H9 (cell line): ENCODE measurements at regions not wholly inside any gene's neighbourhood (a gene's known extent, or its start where the extent isn't known, plus 50 kb on each side); places are given as distances from the start of the nearest gene placed in this dataset.

ENCODE experiments used
- DNase-seq: peaks from one replicate; pipeline ENCODE4 v3.0.0-alpha.2; 2017
- H2AFZ ChIP-seq: one replicate; pipeline ENCODE4 v1.6.1; 2013; ENCODE audit warnings: mild to moderate bottlenecking, low read length, control low read depth, moderate library complexity
- H2AK5ac ChIP-seq: 2 replicates; pipeline ENCODE4 v1.6.1; 2013; ENCODE audit warnings: low read length, control low read depth, mixed read lengths; ENCODE audit not compliant: insufficient read length
- H2BK120ac ChIP-seq: one replicate; pipeline ENCODE4 v1.6.1; 2013; ENCODE audit warnings: low read depth, mild to moderate bottlenecking, low read length, control low read depth, inconsistent platforms; ENCODE audit not compliant: poor library complexity, severe bottlenecking
- H2BK12ac ChIP-seq: 2 replicates; pipeline ENCODE4 v1.6.1; 2013; ENCODE audit warnings: low read length, control low read depth, mixed read lengths, low read depth; ENCODE audit not compliant: insufficient read length
- H2BK15ac ChIP-seq: 2 replicates; pipeline ENCODE4 v1.6.1; 2013; ENCODE audit warnings: low read depth, low read length, control low read depth
- H2BK20ac ChIP-seq: one replicate; pipeline ENCODE4 v1.6.1; 2013; ENCODE audit warnings: low read depth, mild to moderate bottlenecking, low read length, control low read depth, inconsistent platforms; ENCODE audit not compliant: poor library complexity, severe bottlenecking
- H2BK5ac ChIP-seq: 2 replicates; pipeline ENCODE4 v1.6.1; 2013; ENCODE audit warnings: low read length, control low read depth, mixed read lengths; ENCODE audit not compliant: insufficient read length
- H3K14ac ChIP-seq: 2 replicates; pipeline ENCODE4 v1.6.1; 2013; ENCODE audit warnings: low read length, control low read depth; ENCODE audit not compliant: insufficient read depth
- H3K18ac ChIP-seq: 2 replicates; pipeline ENCODE4 v1.6.1; 2013; ENCODE audit warnings: low read depth, mild to moderate bottlenecking, mixed read lengths, low read length, control low read depth; ENCODE audit not compliant: insufficient read length
- H3K23ac ChIP-seq: 2 replicates; pipeline ENCODE4 v1.6.1; 2013; ENCODE audit warnings: low read length, control low read depth, mixed read lengths, low read depth; ENCODE audit not compliant: insufficient read length
- H3K23me2 ChIP-seq: 2 replicates; pipeline ENCODE4 v1.6.1; 2013; ENCODE audit warnings: low read depth, mild to moderate bottlenecking, mixed read lengths, low read length, control low read depth; ENCODE audit not compliant: insufficient read length, poor library complexity, severe bottlenecking
- H3K27ac ChIP-seq: 2 replicates; pipeline ENCODE4 v1.5.1; 2013; ENCODE audit warnings: low read length, control low read depth, mixed read lengths, low read depth; ENCODE audit not compliant: insufficient read length
- H3K27me3 ChIP-seq: 2 replicates; pipeline ENCODE4 v1.6.1; 2013; ENCODE audit warnings: low read length, control low read depth, inconsistent platforms; ENCODE audit not compliant: insufficient read depth
- H3K4ac ChIP-seq: 2 replicates; pipeline ENCODE4 v1.6.1; 2013; ENCODE audit warnings: low read depth, mild to moderate bottlenecking, control low read depth, inconsistent platforms, low read length, moderate library complexity
- H3K4me1 ChIP-seq: 2 replicates; pipeline ENCODE4 v1.6.1; 2013; ENCODE audit warnings: low read length, control low read depth, inconsistent platforms; ENCODE audit not compliant: insufficient read depth
- H3K4me2 ChIP-seq: 2 replicates; pipeline ENCODE4 v1.6.1; 2013; ENCODE audit warnings: low read length, control low read depth, mixed read lengths; ENCODE audit not compliant: insufficient read length, insufficient read depth
- H3K56ac ChIP-seq: 2 replicates; pipeline ENCODE4 v1.6.1; 2013; ENCODE audit warnings: low read depth, mild to moderate bottlenecking, mixed read lengths, low read length, control low read depth; ENCODE audit not compliant: insufficient read length
- H3K79me1 ChIP-seq: 2 replicates; pipeline ENCODE4 v1.6.1; 2013; ENCODE audit warnings: low read depth, mild to moderate bottlenecking, moderate library complexity, low read length, control low read depth, inconsistent platforms; ENCODE audit not compliant: insufficient read depth, poor library complexity, severe bottlenecking
- H3K79me2 ChIP-seq: 2 replicates; pipeline ENCODE4 v1.6.1; 2013; ENCODE audit warnings: low read length, control low read depth, inconsistent platforms; ENCODE audit not compliant: insufficient read depth
- H3K9ac ChIP-seq: 2 replicates; pipeline ENCODE4 v1.6.1; 2013; ENCODE audit warnings: low read length, control low read depth, mixed read lengths; ENCODE audit not compliant: insufficient read length; ENCODE audit errors: extremely low read depth
- H3K9me3 ChIP-seq: one replicate; pipeline ENCODE4 v1.6.1; 2013; ENCODE audit warnings: low read depth, low read length, inconsistent platforms; ENCODE audit not compliant: control insufficient read depth
- H3T11ph ChIP-seq: one replicate; pipeline ENCODE4 v1.6.1; 2013; ENCODE audit warnings: mild to moderate bottlenecking, low read length, control low read depth, inconsistent platforms
- H4K20me1 ChIP-seq: one replicate; pipeline ENCODE4 v1.6.1; 2013; ENCODE audit not compliant: control insufficient read depth, insufficient read length, insufficient read depth
- H4K5ac ChIP-seq: 2 replicates; pipeline ENCODE4 v1.6.1; 2013; ENCODE audit warnings: low read depth, mild to moderate bottlenecking, mixed read lengths, low read length, control low read depth; ENCODE audit not compliant: insufficient read length
- H4K8ac ChIP-seq: replicated peaks from 2 replicates; pipeline ENCODE4 v1.6.1; 2013; ENCODE audit warnings: low read length, control low read depth, mixed read lengths, low read depth; ENCODE audit not compliant: insufficient read length
- H4K91ac ChIP-seq: 2 replicates; pipeline ENCODE4 v1.6.1; 2013; ENCODE audit warnings: low read depth, mild to moderate bottlenecking, moderate library complexity, mixed read lengths, low read length, control low read depth; ENCODE audit not compliant: insufficient read length
- H3K27ac Mint-ChIP-seq, 3 experiments: 2 replicates in 2 of 3; 3 replicates in 1 of 3; pipeline ENCODE4 v1.8.0; 2020 to 2021; ENCODE audit warnings: mixed read lengths in 3 of 3, mild to moderate bottlenecking in 1 of 3, moderate library complexity in 1 of 3
- H3K27me3 Mint-ChIP-seq: 2 replicates; pipeline ENCODE4 v1.8.0; 2021; ENCODE audit warnings: low read depth, mild to moderate bottlenecking, moderate library complexity, mixed read lengths
- H3K36me3 Mint-ChIP-seq, 3 experiments: 2 replicates in 2 of 3; 3 replicates in 1 of 3; pipeline ENCODE4 v1.8.0; 2020 to 2021; ENCODE audit warnings: low read depth in 3 of 3, mixed read lengths in 3 of 3; ENCODE audit not compliant: insufficient read depth in 1 of 3
- H3K4me1 Mint-ChIP-seq, 2 experiments: 2 replicates each; pipeline ENCODE4 v1.8.0; 2020; ENCODE audit warnings: mixed read lengths in 2 of 2
- H3K4me3 Mint-ChIP-seq, 2 experiments: 2 replicates in 1 of 2; 3 replicates in 1 of 2; pipeline ENCODE4 v1.8.0; 2020 to 2021; ENCODE audit warnings: mild to moderate bottlenecking in 2 of 2, mixed read lengths in 2 of 2, moderate library complexity in 1 of 2
- H3K9me3 Mint-ChIP-seq, 2 experiments: 2 replicates in 1 of 2; 3 replicates in 1 of 2; pipeline ENCODE4 v1.8.0; 2020; ENCODE audit warnings: mild to moderate bottlenecking in 2 of 2, mixed read lengths in 2 of 2, moderate library complexity in 1 of 2
- WGBS: extraction: QIAGEN DNeasy Blood & Tissue Kit; methylation state at CpG from one replicate; pipeline ENCODE4 v1.1.7; 2013; ENCODE audit warnings: missing lambda C conversion rate, low lambda C conversion rate, mixed read lengths; ENCODE audit not compliant: insufficient read length; ENCODE audit errors: extremely low coverage; 5-methylcytosine and 5-hydroxymethylcytosine counted together
- TF ChIP-seq, protein P1 (sequence below): fragments of 200-600 bp; sonication (generic); conservative IDR thresholded peaks from 3 replicates; pipeline ENCODE4 v1.8.0; 2021; ENCODE audit warnings: antibody characterized with exemption, mild to moderate bottlenecking

DNA sequence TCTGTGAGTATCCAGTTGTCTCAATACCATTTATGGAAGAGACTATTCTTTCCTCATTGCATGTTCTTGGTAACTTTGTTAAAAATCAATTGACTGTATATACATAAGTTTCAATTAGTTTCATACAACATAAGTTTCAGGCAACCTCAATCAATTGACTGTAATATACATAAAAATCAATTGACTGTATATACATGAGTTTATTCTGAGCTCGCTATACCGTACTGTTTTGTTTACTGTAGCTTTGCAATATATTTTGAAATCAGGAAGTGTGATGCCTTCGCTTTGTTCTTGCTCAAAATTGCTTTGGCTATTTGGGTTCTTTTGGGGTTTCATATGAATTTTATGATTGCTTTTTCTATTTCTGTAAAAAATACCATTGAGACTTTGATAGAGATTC lies 392.0 kb downstream of the BTG1 start:
- no peak overlapping the region for H3K14ac ChIP-seq
- no peak overlapping the region for H4K5ac ChIP-seq
- no peak overlapping the region for H2BK15ac ChIP-seq
- H4K20me1 ChIP-seq = no peaks in the 10 kb centered on the region
- H2BK12ac ChIP-seq = no peak overlapping the region
- Mint-ChIP-seq H3K9me3 (peaks cover 14 to 23% of the 10 kb centered on the region in 2 experiments), H3K4me3 (no peak overlapping the region), H3K36me3 (peaks cover 6 to 17% (median 6%) of the 10 kb centered on the region in 3 experiments; a peak in 6 of 7 replicates), H3K4me1 (no peaks in the 10 kb centered on the region), H3K27me3 (no peaks in the 10 kb centered on the region), H3K27ac (no peak overlapping the region)
- no peak overlapping the region for H2BK5ac ChIP-seq
- H3K9ac ChIP-seq = no peak overlapping the region
- no peak overlapping the region for H3K56ac ChIP-seq
- no peak overlapping the region for H4K8ac ChIP-seq
- H3K79me2 ChIP-seq = no peaks in the 10 kb centered on the region
- H3K4ac ChIP-seq = no peak overlapping the region
- no peak overlapping the region for H3K27ac ChIP-seq
- H3K23me2 ChIP-seq = no peaks in the 10 kb centered on the region
- no peak overlapping the region for H2BK120ac ChIP-seq
- no peaks in the 10 kb centered on the region for H3K27me3 ChIP-seq
- H3K9me3 ChIP-seq = no peaks in the 10 kb centered on the region
- TF ChIP-seq, protein P1, sequence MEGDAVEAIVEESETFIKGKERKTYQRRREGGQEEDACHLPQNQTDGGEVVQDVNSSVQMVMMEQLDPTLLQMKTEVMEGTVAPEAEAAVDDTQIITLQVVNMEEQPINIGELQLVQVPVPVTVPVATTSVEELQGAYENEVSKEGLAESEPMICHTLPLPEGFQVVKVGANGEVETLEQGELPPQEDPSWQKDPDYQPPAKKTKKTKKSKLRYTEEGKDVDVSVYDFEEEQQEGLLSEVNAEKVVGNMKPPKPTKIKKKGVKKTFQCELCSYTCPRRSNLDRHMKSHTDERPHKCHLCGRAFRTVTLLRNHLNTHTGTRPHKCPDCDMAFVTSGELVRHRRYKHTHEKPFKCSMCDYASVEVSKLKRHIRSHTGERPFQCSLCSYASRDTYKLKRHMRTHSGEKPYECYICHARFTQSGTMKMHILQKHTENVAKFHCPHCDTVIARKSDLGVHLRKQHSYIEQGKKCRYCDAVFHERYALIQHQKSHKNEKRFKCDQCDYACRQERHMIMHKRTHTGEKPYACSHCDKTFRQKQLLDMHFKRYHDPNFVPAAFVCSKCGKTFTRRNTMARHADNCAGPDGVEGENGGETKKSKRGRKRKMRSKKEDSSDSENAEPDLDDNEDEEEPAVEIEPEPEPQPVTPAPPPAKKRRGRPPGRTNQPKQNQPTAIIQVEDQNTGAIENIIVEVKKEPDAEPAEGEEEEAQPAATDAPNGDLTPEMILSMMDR = no peak
- no peak overlapping the region for H3T11ph ChIP-seq
- H2BK20ac ChIP-seq = no peak overlapping the region
- no peak overlapping the region for H2AFZ ChIP-seq
- H3K4me2 ChIP-seq = no peak overlapping the region
- DNase-seq = no peak
- no peak overlapping the region for H2AK5ac ChIP-seq
- H4K91ac ChIP-seq = no peak overlapping the region
- H3K79me1 ChIP-seq = no peaks in the 10 kb centered on the region
- WGBS = no CpG with 5 or more reads among the region's 3 CpGs
- no peaks in the 10 kb centered on the region for H3K4me1 ChIP-seq
- no peak overlapping the region for H3K23ac ChIP-seq
- no peak overlapping the region for H3K18ac ChIP-seq
